Adrenal gland (tissue), 5 donors: ENCODE measurements at regions not wholly inside any gene's neighbourhood (a gene's known extent, or its start where the extent isn't known, plus 50 kb on each side); places are given as distances from the start of the nearest gene placed in this dataset.

Experiments
- CTCF ChIP-seq, 6 experiments: fragments of 450-650 bp in 4 of 6; fragments of 200-600 bp in 2 of 6; sonication (generic) in 1 of 6; IDR thresholded peaks; 1 replicate in 5 of 6; 2 replicates in 1 of 6; pipeline versions ENCODE4 v1.5.1 to v1.8.0; 2016 to 2021; ENCODE audit warnings: antibody characterized with exemption in 6 of 6, mild to moderate bottlenecking in 2 of 6, moderate library complexity in 1 of 6
- POLR2A ChIP-seq, 2 donors: fragments of 450-650 bp; IDR thresholded peaks; one replicate each; pipeline ENCODE4 v1.6.1; 2017; ENCODE audit warnings: antibody characterized with exemption in 2 of 2, mild to moderate bottlenecking in 2 of 2, moderate library complexity in 1 of 2
- donor health status: DM: no; HTN: no; CAD: no.

GRCh38 chr2:35294636-35295263 lies 1060.8 kb upstream of the CRIM1 start:
- TF ChIP-seq CTCF (IDR thresholded peaks at IDR 0.05) (no peak), POLR2A (IDR thresholded peaks at IDR 0.05) (no peak)
